Natural killer cell (primary cell): ENCODE measurements at regions not wholly inside any gene's neighbourhood (a gene's known extent, or its start where the extent isn't known, plus 50 kb on each side); places are given as distances from the start of the nearest gene placed in this dataset.

ENCODE experiments used
- ATAC-seq, 3 donors: fragments of 150-1000 bp in 2 of 3; fragments of 200-7000 bp in 1 of 3; cut with Tn5 transposase; 1 replicate in 1 of 3; 2 replicates in 2 of 3; pipeline ENCODE4 v1.10.0; 2021; ENCODE audit warnings: mild to moderate bottlenecking in 2 of 3, moderate library complexity in 2 of 3
- DNase-seq, 2 donors: peaks; one replicate each; pipeline versions ENCODE4 v3.0.0 to v3.0.0-alpha.2; 2013 to 2021; ENCODE audit warnings: mixed read lengths in 1 of 2
- H3K27ac ChIP-seq: one replicate; pipeline ENCODE4 v1.5.1; 2013; ENCODE audit warnings: mild to moderate bottlenecking, low read length
- H3K27me3 ChIP-seq: one replicate; pipeline ENCODE4 v1.6.1; 2013; ENCODE audit warnings: low read length; ENCODE audit not compliant: control insufficient read depth, insufficient read depth
- H3K36me3 ChIP-seq: one replicate; pipeline ENCODE4 v1.6.1; 2013; ENCODE audit warnings: low read length; ENCODE audit not compliant: control insufficient read depth, insufficient read depth
- H3K4me1 ChIP-seq: one replicate; pipeline ENCODE4 v1.6.1; 2013; ENCODE audit warnings: low read length; ENCODE audit not compliant: control insufficient read depth, insufficient read depth
- H3K4me3 ChIP-seq: one replicate; pipeline ENCODE4 v1.5.1; 2013; ENCODE audit warnings: low read length
- H3K9me3 ChIP-seq: one replicate; pipeline ENCODE4 v1.6.1; 2013; ENCODE audit warnings: low read length; ENCODE audit not compliant: control insufficient read depth, insufficient read depth
- H3K27ac Mint-ChIP-seq, 2 donors: one replicate each; pipeline ENCODE4 v1.8.0; 2022; ENCODE audit warnings: mild to moderate bottlenecking in 2 of 2, mixed read lengths in 2 of 2, moderate library complexity in 1 of 2
- H3K27me3 Mint-ChIP-seq, 2 donors: one replicate each; pipeline ENCODE4 v1.8.0; 2022; ENCODE audit warnings: low read depth in 2 of 2, mixed read lengths in 2 of 2
- H3K36me3 Mint-ChIP-seq: one replicate; pipeline ENCODE4 v1.8.0; 2022; ENCODE audit warnings: mixed read lengths
- H3K4me1 Mint-ChIP-seq, 2 donors: one replicate each; pipeline ENCODE4 v1.8.0; 2022; ENCODE audit warnings: mixed read lengths in 2 of 2
- H3K4me3 Mint-ChIP-seq: one replicate; pipeline ENCODE4 v1.8.0; 2022; ENCODE audit warnings: mild to moderate bottlenecking, moderate library complexity, mixed read lengths
- H3K9me3 Mint-ChIP-seq, 2 donors: one replicate each; pipeline ENCODE4 v1.8.0; 2022; ENCODE audit warnings: mixed read lengths in 2 of 2
- WGBS: methylation state at CpG from one replicate; pipeline ENCODE4 v1.1.7; 2013; ENCODE audit warnings: missing lambda C conversion rate; ENCODE audit not compliant: insufficient coverage; 5-methylcytosine and 5-hydroxymethylcytosine counted together
- intact Hi-C: fragments of 100-400 bp; cut with micrococcal nuclease; formaldehyde crosslinking; loops from one replicate; pipeline ENCODE4 v1.14.2; 2022
- TF ChIP-seq, protein P1 (sequence below): fragments of 200-600 bp; IDR thresholded peaks from one replicate; pipeline ENCODE4 v1.8.0; 2022; ENCODE audit warnings: antibody characterized with exemption

DNA sequence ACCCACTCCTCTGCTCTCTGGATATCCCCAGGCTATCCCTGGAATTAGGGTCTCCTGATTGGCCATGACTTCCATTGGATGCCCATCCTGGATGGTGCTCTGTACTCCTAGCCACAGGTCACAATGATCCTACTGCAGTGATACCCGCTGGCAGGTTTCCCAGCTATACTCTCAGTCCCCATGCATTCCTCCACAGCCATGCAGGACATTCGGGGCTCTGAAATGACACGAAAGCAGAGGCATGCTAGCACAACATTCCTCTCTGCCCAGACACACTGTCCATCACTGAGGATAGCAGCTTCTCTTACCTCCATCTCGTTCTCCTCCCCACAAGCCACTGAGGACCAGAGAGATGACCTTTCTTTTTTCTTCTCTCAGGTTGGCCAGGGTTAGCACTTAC is 51.7 kb upstream of the SPATS2L start:
- Mint-ChIP-seq H3K27ac (no peak overlapping the region), H3K36me3 (no peaks in the 10 kb centered on the region), H3K27me3 (peaks cover 5 to 11% of the 10 kb centered on the region in 2 donors), H3K4me1 (no peaks in the 10 kb centered on the region), H3K9me3 (no peaks in the 10 kb centered on the region), H3K4me3 (no peak overlapping the region)
- TF ChIP-seq, protein P1, sequence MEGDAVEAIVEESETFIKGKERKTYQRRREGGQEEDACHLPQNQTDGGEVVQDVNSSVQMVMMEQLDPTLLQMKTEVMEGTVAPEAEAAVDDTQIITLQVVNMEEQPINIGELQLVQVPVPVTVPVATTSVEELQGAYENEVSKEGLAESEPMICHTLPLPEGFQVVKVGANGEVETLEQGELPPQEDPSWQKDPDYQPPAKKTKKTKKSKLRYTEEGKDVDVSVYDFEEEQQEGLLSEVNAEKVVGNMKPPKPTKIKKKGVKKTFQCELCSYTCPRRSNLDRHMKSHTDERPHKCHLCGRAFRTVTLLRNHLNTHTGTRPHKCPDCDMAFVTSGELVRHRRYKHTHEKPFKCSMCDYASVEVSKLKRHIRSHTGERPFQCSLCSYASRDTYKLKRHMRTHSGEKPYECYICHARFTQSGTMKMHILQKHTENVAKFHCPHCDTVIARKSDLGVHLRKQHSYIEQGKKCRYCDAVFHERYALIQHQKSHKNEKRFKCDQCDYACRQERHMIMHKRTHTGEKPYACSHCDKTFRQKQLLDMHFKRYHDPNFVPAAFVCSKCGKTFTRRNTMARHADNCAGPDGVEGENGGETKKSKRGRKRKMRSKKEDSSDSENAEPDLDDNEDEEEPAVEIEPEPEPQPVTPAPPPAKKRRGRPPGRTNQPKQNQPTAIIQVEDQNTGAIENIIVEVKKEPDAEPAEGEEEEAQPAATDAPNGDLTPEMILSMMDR, result no peak
- intact Hi-C loops, result no loop called here
- H3K27ac ChIP-seq, result no peak overlapping the region
- H3K4me3 ChIP-seq, result no peak overlapping the region
- ATAC-seq, result no peak
- no peaks in the 10 kb centered on the region for H3K36me3 ChIP-seq
- no peak for DNase-seq
- no peaks in the 10 kb centered on the region for H3K9me3 ChIP-seq
- 80% methylated on average over 4 of the region's 4 CpGs for WGBS
- H3K27me3 ChIP-seq, result no peaks in the 10 kb centered on the region
- H3K4me1 ChIP-seq, result no peaks in the 10 kb centered on the region

DNA sequence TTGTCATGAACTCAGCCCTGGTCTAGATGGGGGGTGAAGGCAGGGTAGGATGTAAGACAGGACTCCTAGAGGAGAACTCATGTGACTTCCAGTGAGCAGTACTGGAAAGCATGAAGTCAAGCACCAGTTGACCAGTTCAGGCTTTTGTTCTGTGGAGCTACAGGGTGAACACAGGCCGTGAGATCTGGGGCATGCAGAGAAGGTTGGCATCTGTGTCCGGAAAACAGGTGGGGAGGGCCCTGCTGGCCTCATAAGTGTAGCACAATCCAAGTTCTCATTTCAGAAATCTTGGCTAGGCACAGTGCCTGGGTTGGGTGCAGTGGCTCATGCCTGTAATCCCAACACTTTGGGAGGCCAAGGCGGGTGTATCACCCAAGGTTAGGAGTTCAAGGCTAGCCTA is 50.9 kb upstream of the SPATS2L start:
- Mint-ChIP-seq H3K4me3 (no peak overlapping the region), H3K27me3 (peaks cover 5 to 11% of the 10 kb centered on the region in 2 donors), H3K4me1 (no peaks in the 10 kb centered on the region), H3K9me3 (no peaks in the 10 kb centered on the region), H3K36me3 (no peaks in the 10 kb centered on the region), H3K27ac (no peak overlapping the region)
- intact Hi-C loops, result no loop called here
- Histone ChIP-seq H3K9me3 (no peaks in the 10 kb centered on the region), H3K27me3 (no peaks in the 10 kb centered on the region), H3K27ac (no peak overlapping the region), H3K4me1 (no peaks in the 10 kb centered on the region), H3K4me3 (no peak overlapping the region), H3K36me3 (no peaks in the 10 kb centered on the region)
- WGBS, result 85% methylated on average over 3 of the region's 3 CpGs
- TF ChIP-seq, protein P1, result no peak
- no peak for ATAC-seq
- no peak for DNase-seq
